Endothelial cell of umbilical vein (primary cell): ENCODE measurements at regions not wholly inside any gene's neighbourhood (a gene's known extent, or its start where the extent isn't known, plus 50 kb on each side); places are given as distances from the start of the nearest gene placed in this dataset.

Experiments used
- EZH2 ChIP-seq: IDR thresholded peaks from 2 replicates; pipeline ENCODE4 v1.6.1; 2012; ENCODE audit warnings: borderline replicate concordance, low read depth, mild to moderate bottlenecking, moderate library complexity, low read length, inconsistent platforms; ENCODE audit not compliant: severe bottlenecking
- FOS ChIP-seq: IDR thresholded peaks from 2 replicates; pipeline ENCODE4 v1.6.1; 2011; ENCODE audit warnings: mild to moderate bottlenecking, low read length, moderate library complexity, borderline replicate concordance; ENCODE audit not compliant: insufficient read depth
- GATA2 ChIP-seq: IDR thresholded peaks from 2 replicates; pipeline ENCODE4 v1.7.0; 2011; ENCODE audit warnings: low read depth, mild to moderate bottlenecking, moderate library complexity, mixed read lengths, low read length; ENCODE audit not compliant: insufficient read length, insufficient read depth
- JUN ChIP-seq: IDR thresholded peaks from 2 replicates; pipeline ENCODE4 v1.6.1; 2011; ENCODE audit warnings: borderline replicate concordance, low read depth; ENCODE audit not compliant: insufficient read length, insufficient read depth
- MYC ChIP-seq: IDR thresholded peaks from one replicate; pipeline ENCODE4 v1.6.1; 2011; ENCODE audit warnings: mild to moderate bottlenecking, low read depth, low read length
- POLR2A ChIP-seq: IDR thresholded peaks from 2 replicates; pipeline ENCODE4 v1.6.1; 2012; ENCODE audit warnings: low read depth, mild to moderate bottlenecking, control low read depth, low read length
- POLR2AphosphoS5 ChIP-seq: IDR thresholded peaks from 2 replicates; pipeline ENCODE4 v1.6.1; 2012; ENCODE audit warnings: low read depth, mild to moderate bottlenecking, control low read depth, low read length, moderate library complexity; ENCODE audit not compliant: insufficient read depth
- TF ChIP-seq, protein P1 (sequence below), 2 donors: IDR thresholded peaks; 1 replicate in 1 of 2; 2 replicates in 1 of 2; pipeline ENCODE4 v1.5.1; 2011; ENCODE audit warnings: low read length in 2 of 2, mild to moderate bottlenecking in 2 of 2, moderate library complexity in 2 of 2, control low read depth in 1 of 2, inconsistent platforms in 1 of 2, low read depth in 1 of 2; ENCODE audit not compliant: insufficient read depth in 1 of 2; ENCODE audit errors: extremely low read depth in 1 of 2
- TF ChIP-seq, protein P2 (sequence below): IDR thresholded peaks from 2 replicates; pipeline ENCODE4 v1.6.1; 2011; ENCODE audit not compliant: insufficient read depth, insufficient read length

DNA sequence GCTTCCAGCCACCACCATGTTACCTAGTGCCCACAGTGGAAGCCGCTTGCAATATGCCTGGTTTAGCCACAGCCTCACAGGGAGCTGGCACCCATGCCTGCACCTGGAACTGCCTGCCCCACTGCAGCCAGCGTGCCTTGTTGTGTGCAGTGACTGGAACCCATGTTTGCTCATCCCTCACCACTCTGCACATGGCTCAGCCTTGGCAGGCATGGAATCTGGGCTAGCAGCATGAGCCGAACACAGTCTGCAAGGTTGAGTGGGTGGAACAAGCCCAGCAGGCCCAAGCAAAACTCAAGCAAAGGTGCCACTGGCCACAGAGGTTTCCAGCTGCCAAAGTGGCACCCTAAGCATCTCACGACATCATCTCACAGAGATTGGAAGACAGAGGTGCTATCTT, 269.5 kb downstream of the PCDH20 start:
- TF ChIP-seq EZH2, result no peak
- TF ChIP-seq, protein P1, sequence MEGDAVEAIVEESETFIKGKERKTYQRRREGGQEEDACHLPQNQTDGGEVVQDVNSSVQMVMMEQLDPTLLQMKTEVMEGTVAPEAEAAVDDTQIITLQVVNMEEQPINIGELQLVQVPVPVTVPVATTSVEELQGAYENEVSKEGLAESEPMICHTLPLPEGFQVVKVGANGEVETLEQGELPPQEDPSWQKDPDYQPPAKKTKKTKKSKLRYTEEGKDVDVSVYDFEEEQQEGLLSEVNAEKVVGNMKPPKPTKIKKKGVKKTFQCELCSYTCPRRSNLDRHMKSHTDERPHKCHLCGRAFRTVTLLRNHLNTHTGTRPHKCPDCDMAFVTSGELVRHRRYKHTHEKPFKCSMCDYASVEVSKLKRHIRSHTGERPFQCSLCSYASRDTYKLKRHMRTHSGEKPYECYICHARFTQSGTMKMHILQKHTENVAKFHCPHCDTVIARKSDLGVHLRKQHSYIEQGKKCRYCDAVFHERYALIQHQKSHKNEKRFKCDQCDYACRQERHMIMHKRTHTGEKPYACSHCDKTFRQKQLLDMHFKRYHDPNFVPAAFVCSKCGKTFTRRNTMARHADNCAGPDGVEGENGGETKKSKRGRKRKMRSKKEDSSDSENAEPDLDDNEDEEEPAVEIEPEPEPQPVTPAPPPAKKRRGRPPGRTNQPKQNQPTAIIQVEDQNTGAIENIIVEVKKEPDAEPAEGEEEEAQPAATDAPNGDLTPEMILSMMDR (IDR thresholded peaks at IDR 0.05; ENCODE audit: extremely low read depth in 1 of 2, insufficient read depth in 1 of 2, low read depth in 1 of 2, low read length in 2 of 2), result no peak
- TF ChIP-seq POLR2A, result no peak
- TF ChIP-seq, protein P2, sequence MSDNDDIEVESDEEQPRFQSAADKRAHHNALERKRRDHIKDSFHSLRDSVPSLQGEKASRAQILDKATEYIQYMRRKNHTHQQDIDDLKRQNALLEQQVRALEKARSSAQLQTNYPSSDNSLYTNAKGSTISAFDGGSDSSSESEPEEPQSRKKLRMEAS, result no peak
- no peak for TF ChIP-seq POLR2AphosphoS5
- no peak for TF ChIP-seq MYC
- no peak for TF ChIP-seq FOS
- TF ChIP-seq JUN, result no peak
- no peak for TF ChIP-seq GATA2
